NCI-H226 (cell line): ENCODE measurements at regions not wholly inside any gene's neighbourhood (a gene's known extent, or its start where the extent isn't known, plus 50 kb on each side); places are given as distances from the start of the nearest gene placed in this dataset.
A peak's percentile ranks its signal among the peaks of the same experiment; 100 is the strongest.
"Not testable (repeated sequence)": the region's sequence is repeated elsewhere in the genome, so short reads cannot be mapped to it uniquely, and the experiment has no call there.

ENCODE experiments used
- DNase-seq: peaks from one replicate; pipeline ENCODE4 v3.0.0-alpha.2; 2015

DNA sequence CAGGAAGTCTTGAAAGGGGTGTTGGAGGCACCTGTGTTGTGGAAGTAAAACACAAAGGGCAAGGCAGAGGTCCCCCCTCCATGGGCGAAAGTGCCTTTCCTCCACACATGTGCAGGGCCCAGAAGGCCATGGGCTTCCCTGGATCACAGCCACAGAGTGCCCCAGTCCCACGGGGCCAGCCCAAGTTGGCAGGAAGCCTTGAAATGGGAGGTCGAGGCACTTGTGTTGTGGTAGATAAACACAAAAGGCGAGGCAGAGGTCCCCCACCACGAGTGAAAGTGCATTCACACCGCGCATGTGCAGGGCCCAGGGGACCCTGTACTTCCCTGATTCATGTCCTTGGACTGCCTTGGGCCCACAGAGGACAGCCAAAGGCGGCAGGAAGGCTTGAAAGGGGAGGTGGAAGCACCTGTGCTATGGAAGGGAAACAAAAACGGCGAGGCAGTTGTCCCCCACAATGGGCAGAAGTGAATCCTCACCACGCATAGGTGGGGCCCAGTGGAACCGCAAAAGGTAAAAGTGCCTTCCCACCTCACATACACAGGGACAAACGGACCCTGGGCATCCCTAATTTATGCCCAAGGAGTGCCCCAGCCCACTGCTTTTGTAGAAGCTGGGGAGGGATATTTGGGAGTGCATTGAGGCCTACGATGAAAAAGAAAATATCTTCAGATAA, 585.4 kb downstream of the ALG10 start:
- no peak for DNase-seq

DNA sequence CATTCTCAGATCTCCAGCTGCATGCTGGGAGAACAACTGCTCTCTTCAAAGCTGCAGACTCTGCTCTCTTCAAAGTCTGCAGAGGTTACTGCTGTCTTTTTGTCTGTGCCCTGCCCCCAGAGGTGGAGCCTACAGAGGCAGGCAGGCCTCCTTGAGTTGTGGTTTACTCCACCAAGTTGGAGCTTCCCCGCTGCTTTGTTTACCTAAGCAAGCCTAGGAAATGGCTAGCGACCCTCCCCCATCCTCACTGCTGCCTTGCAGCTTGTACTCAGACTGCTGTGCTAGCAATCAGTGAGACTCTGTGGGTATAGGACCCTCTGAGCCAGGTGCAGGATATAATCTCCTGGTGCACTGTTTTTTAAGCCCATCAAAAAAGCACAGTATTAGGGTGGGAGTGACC, 591.7 kb downstream of the ALG10 start:
- not testable (repeated sequence) for DNase-seq

DNA sequence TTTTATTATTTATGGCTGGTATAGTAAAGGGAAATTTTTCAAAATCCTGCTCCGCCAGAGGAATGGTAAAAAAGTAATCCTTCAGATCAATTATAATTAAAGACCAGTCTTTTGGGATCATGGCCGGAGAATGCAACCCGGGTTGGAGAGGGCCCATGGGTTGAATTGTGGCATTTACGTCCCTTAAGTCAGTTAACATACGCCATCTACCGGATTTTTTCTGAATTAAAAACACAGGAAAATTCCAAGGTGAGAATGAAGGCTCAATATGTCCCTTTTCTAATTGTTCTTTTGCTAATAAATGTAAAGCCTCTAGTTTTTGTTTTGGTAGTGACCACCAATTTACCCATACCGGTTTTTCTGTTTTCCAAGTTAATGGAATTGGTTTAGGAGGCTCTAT, 602.8 kb downstream of the ALG10 start:
- DNase-seq: peak; percentile 28

DNA sequence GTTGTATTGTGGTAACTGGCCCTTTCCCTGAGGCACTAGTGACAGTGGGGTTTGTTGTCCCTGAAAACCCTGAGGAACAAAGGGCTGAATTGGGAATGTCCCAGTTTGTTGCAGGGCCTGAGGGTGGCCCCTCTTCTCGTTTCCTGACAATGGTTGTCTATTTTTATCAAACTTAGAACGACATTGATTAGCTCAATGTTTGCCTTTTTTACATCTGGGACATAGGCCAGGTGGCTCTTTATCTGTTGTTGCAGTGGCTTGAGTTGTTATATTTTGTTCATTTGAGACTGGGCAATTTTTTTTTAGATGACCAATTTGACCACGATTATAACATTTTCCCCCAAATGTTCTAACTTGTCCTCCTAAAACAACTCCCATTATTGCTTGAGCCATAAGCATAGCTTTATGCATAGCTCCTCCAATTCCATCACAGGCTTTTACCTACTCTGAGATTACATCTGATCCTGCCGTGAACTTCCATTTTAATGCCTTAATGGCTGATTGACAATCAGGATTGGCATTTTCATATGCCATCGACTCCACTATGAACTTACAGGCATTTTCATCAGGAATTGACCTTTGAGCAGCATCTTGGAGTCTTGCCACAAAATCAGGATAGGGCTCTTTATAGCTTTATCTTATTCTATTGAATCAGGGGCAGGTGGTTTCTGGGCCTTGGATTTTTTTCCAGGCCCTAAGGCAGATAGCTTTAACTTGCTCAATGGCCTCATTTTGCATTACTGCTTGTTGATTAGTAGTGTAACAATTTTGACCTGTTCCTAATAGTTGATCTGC, 604.3 kb downstream of the ALG10 start:
- DNase-seq: no peak
